WERI-Rb-1 (cell line): ENCODE measurements at regions not wholly inside any gene's neighbourhood (a gene's known extent, or its start where the extent isn't known, plus 50 kb on each side); places are given as distances from the start of the nearest gene placed in this dataset.

ENCODE experiments used
- DNase-seq: peaks from one replicate; pipeline ENCODE4 v3.0.0-alpha.2; 2020
- H3K27ac ChIP-seq: fragments of 250-450 bp; sonication (Bioruptor Pico); 2 replicates; pipeline ENCODE4 v1.5.1; 2020; ENCODE audit warnings: mild to moderate bottlenecking, moderate library complexity
- H3K27me3 ChIP-seq: fragments of 250-450 bp; sonication (Bioruptor Pico); 2 replicates; pipeline ENCODE4 v1.5.1; 2021; ENCODE audit warnings: mild to moderate bottlenecking, low read depth, moderate library complexity; ENCODE audit not compliant: insufficient read depth, severe bottlenecking
- H3K36me3 ChIP-seq: fragments of 250-450 bp; sonication (Bioruptor Pico); 2 replicates; pipeline ENCODE4 v1.5.1; 2020; ENCODE audit warnings: mild to moderate bottlenecking, moderate library complexity
- H3K4me3 ChIP-seq: 2 replicates; pipeline ENCODE4 v1.5.1; 2011; ENCODE audit warnings: low read depth, mild to moderate bottlenecking, control low read depth, low read length
- H3K9me3 ChIP-seq: fragments of 250-450 bp; sonication (Bioruptor Pico); 2 replicates; pipeline ENCODE4 v1.5.1; 2021; ENCODE audit warnings: mild to moderate bottlenecking, moderate library complexity; ENCODE audit not compliant: severe bottlenecking
- TF ChIP-seq, protein P1 (sequence below): IDR thresholded peaks from 2 replicates; pipeline ENCODE4 v1.5.1; 2011; ENCODE audit warnings: low read depth, mild to moderate bottlenecking, control low read depth, inconsistent platforms, low read length

GRCh38 chr2:8159211-8159965 is 522.5 kb upstream of the ID2 start:
- Histone ChIP-seq H3K36me3 (no peaks in the 10 kb centered on the region), H3K9me3 (no peaks in the 10 kb centered on the region), H3K27ac (no peak overlapping the region), H3K4me3 (no peak overlapping the region), H3K27me3 (no peaks in the 10 kb centered on the region)
- TF ChIP-seq, protein P1, sequence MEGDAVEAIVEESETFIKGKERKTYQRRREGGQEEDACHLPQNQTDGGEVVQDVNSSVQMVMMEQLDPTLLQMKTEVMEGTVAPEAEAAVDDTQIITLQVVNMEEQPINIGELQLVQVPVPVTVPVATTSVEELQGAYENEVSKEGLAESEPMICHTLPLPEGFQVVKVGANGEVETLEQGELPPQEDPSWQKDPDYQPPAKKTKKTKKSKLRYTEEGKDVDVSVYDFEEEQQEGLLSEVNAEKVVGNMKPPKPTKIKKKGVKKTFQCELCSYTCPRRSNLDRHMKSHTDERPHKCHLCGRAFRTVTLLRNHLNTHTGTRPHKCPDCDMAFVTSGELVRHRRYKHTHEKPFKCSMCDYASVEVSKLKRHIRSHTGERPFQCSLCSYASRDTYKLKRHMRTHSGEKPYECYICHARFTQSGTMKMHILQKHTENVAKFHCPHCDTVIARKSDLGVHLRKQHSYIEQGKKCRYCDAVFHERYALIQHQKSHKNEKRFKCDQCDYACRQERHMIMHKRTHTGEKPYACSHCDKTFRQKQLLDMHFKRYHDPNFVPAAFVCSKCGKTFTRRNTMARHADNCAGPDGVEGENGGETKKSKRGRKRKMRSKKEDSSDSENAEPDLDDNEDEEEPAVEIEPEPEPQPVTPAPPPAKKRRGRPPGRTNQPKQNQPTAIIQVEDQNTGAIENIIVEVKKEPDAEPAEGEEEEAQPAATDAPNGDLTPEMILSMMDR: no peak
- DNase-seq: no peak

DNA sequence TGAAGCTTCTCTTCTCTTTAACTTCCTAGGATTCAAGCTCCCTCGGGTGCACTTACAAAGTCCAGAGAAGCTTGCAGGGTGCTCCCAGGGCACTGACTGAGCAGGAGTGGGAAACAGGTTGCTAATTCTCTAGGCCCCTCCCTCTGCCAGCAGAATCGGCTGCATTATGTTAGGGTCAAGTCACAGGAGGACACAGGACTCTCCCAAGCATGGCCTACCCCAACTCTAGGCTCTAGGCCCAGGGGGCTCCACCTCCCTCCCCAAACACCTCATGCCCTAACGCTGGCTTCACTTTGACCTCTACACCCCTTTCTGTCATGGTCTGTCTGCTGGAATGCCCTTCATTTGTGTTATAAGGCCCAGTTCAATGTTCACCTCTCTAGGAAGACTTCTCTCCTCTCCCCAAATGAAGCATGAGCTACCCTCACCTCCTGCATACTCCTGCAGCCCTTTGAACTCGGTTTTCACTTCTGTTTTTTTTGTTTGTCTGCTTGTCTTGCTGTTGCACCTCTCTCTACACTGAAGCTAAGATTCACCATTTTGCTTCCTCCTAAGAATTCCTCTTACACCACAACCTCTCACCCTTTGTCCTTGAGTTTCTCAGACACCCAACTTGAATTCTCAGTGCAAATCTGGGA is 521.8 kb upstream of the ID2 start:
- Histone ChIP-seq H3K9me3 (no peaks in the 10 kb centered on the region), H3K27ac (no peak overlapping the region), H3K4me3 (no peak overlapping the region), H3K27me3 (no peaks in the 10 kb centered on the region), H3K36me3 (no peaks in the 10 kb centered on the region)
- TF ChIP-seq, protein P1: no peak
- DNase-seq: peak; percentile 70

- no peak overlapping the region for H3K27ac ChIP-seq
- no peaks in the 10 kb centered on the region for H3K9me3 ChIP-seq
- DNase-seq: no peak
- TF ChIP-seq, protein P1: no peak
- no peaks in the 10 kb centered on the region for H3K36me3 ChIP-seq
- H3K4me3 ChIP-seq: no peak overlapping the region
- no peaks in the 10 kb centered on the region for H3K27me3 ChIP-seq
Observed at GRCh38 chr2:8160959-8161358, 520.9 kb upstream of the ID2 start.

DNA sequence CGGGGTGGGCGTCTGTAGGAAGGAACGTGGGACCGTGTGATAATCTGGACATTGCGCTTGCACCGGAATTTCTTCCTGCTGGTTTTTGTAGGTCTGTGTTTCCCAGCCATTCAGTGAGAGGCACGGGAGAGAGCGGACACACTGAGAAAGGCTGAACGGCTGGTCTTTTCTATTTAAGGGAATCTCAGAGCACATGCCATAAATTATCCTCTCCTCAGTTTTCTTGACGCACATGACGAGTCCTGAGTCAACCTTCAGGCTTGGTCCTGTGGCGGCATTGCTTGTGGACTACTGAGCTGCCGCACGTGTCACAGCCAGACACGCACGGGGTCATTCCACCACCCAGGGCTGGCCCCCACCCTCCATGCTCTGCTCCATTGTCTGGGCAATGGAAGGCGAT is 519.3 kb upstream of the ID2 start:
- DNase-seq: no peak
- TF ChIP-seq, protein P1: no peak
- Histone ChIP-seq H3K36me3 (no peaks in the 10 kb centered on the region), H3K27me3 (no peaks in the 10 kb centered on the region), H3K9me3 (no peaks in the 10 kb centered on the region), H3K4me3 (no peak overlapping the region), H3K27ac (no peak overlapping the region)

GRCh38 chr2:8165550-8165949 is 516.3 kb upstream of the ID2 start:
- Histone ChIP-seq H3K4me3 (no peak overlapping the region), H3K27ac (no peak overlapping the region), H3K27me3 (no peaks in the 10 kb centered on the region), H3K36me3 (no peaks in the 10 kb centered on the region), H3K9me3 (no peaks in the 10 kb centered on the region)
- TF ChIP-seq, protein P1: no peak
- DNase-seq: no peak
